Germinal center (tissue), 1 donor: ENCODE measurements at regions not wholly inside any gene's neighbourhood (a gene's known extent, or its start where the extent isn't known, plus 50 kb on each side); places are given as distances from the start of the nearest gene placed in this dataset.
"Not testable (repeated sequence)": the region's sequence is repeated elsewhere in the genome, so short reads cannot be mapped to it uniquely, and the experiment has no call there.

Source experiments
- DNase-seq: peaks from one replicate; pipeline ENCODE4 v3.0.0; 2012; ENCODE audit warnings: mixed read lengths, low spot score

DNA sequence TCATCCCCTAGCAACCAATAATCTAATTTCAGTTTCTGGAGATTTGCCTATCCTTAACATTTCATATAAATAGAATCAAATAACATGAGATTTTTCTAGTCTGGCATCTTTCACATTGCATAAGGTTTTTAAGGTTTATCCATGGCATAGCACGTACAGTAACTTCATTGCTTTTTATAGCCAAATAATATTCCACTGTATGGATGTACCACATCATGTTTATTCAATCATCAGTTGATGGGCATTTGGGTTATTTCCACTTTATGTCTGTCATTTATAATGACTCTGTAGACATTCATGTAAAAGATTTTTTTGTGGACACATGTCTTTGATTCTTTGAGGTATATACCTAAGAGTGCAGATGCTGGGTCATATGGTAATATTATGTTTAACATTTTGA, 1052.6 kb downstream of the DNAJB9 start:
- DNase-seq = no peak

DNA sequence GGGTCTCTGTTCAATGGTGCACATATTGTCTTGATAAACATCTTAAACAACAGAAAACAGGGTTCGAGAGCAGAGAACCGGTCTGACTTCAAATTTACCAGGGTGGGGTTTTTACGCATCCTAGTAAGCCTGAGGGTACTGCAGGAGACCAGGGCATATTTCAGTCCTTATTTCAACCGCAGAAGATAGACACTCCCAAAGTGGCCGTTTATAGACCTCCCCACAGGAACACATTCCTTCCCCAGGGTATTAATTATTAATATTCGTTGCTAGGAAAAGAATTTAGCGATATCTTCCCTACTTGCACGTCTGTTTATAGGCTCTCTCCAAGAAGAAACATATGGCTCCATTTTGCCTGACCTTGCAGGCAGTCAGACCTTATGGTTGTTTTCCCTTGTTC, 1063.2 kb downstream of the DNAJB9 start:
- DNase-seq = not testable (repeated sequence)

DNA sequence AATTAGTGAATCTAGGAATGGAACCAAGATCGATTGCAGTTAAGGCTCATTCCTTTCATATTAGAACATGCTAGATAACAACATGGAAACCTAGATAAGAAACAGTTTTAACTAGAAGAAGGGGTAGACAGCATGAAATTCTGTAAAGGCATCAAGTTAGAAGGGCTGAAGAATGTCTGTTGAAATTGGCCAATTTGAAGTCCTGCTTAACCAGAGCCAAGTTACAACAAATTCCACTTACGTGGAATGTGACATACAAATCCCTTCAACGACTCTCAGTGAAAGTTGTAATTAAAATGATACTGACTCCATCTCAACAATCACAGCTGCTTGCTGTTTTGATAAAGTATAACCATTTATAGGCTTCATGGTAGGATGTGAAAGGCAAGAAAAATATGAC, 1065.7 kb downstream of the DNAJB9 start:
- DNase-seq = no peak

DNA sequence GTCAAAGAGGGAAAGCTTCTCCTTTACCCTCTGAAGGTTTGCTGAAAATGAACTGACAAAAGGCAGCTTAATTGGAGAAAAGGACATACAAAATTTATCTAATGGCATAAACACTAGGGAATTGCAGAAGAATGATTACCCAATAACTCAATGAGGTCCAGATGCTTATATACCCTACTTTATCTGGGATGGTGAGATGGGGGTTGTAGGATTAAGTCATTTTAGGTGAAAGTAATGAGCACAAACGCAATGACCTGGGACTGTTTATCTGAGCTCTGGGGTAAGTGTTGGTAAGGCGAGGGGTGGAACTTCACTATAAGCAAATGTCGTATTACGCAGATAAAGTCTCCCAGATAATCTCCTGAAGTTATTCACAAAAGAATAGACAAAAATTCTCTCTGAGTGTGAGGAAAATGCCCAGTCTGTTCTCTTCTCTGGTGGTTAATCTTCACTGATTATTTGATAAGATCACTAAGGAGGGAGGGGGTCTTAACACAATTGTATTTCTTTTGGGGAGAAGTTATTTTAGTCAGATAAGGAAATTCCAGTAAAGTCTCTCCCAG, 1067.8 kb downstream of the DNAJB9 start:
- no peak for DNase-seq

DNA sequence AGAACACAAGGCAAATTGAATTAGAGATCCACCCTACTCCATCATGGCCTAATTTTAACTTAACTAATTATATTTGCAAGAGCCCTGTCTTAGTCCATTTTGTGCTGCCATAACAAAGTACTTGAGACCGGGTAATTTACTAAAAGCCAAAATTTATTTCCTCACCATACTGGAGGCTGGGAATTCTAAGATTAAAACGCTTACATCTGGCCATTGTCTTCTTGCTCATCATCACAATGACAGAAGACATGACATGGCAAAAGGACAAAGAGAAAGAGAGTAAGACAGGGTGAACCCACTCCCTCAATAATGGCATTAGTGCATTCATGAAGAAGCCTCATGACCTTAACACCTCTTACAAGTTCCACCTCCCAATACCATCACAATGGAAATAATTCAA, 1068.6 kb downstream of the DNAJB9 start:
- DNase-seq = no peak

DNA sequence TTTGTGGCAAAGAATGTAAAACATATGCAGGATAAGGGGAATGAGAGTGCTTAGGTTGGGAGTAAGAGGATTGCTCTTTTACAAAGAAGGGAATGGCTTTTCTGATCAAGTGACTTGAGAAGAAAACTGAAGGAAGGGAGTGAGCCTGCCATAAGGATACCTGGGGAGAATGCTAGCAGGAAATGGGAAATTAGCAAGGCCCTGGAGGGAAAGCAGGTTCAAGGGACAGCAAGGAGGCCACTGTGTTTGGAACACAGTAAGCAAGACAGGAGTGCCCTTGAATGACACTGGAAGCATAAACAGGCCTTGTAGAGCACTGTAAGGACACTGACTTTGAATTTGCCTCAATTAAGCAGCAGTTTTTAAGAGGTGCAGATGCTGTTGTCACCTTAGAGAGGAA, 1069.9 kb downstream of the DNAJB9 start:
- no peak for DNase-seq

DNA sequence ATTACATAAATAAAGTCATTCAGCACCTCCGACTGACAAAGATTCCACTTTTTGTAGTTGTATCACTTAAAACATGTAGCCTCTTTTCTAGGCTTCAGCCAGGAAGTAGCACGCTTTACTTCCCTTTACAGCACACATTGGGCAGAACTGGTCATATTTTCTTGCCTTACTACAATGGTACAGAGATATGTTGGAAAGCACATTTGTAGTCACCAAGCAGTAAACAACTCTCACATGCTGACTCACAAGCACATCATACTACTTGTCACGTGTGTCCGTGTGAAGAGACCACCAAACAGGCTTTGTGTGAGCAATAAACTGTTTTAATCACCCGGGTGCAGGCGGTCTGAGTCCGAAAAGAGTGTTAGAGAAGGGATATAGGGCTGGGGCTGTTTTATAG, 1071.8 kb downstream of the DNAJB9 start:
- DNase-seq = no peak

DNA sequence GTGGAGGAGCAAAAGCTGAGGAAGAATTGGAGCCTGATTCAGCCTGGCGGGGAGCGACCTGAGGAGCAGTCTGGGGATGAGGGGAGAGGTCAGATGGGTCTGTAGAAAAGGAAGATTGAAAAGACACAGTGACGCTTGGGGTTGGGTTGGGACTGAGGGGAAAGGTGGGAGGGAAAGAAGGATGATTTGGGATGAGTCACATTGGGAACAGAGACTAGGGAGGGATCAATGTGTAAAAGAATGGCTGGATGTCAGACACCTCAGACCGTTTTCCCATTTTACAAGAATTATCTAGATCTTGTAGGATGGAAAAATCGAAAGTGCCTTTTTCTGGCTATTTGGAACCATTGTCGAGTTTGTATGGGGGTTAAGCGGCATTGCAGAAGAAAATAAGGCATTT, 1076.5 kb downstream of the DNAJB9 start:
- DNase-seq = no peak

DNA sequence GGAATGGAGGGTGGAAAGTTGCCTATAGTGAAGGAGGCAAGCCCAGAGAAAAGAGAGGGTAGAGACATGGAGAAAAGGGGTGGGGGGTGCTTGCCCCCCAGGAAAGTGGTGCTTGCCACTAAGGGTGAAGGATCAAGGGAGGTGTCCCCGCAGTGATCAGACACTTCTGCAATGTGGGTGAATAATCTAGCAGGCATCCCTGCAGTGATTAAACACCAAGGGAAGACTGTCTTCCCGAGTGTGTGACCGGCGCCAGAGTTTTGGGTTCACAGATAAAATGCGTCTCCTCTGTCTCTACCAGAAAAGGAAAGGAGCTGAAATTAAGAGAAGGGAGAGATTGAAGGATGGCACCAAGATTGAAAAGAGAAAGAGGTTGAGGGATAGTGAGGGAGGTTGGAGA, 1076.9 kb downstream of the DNAJB9 start:
- not testable (repeated sequence) for DNase-seq

DNA sequence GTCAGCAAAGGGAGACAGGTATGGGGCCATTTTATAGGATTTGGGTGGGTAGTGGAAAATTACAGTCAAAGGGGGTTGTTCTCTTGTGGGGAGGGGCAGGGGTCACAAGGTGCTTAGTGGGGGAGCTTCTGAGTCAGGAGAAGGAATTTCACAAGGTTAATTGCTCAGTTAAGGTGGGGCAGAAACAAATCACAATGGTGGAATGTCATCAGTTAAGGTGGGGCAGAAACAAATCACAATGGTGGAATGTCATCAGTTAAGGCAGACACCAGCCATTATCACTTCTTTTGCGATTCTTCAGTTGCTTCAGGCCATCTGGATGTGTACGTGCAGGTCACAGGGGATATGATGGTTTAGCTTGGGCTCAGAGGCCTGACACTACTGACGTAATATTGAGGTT, 1077.6 kb downstream of the DNAJB9 start:
- DNase-seq = not testable (repeated sequence)

DNA sequence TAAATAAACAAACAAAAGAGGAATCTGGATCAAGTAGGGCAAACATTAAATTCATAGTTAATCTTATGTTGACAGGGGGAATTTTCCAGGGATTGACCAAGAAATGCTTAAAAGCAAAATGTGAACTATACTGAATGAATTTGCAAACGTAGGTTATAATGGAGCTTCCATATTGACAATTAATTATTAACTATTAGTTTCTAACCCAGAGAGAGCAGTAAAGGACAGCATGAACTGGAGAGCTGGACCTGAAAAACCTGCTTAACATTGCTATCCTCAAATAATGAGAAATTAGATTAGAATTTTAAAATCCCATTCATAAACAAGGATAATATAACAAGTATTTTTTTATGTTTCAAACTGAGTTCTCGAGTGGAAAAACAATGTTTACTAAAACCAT, 1089.6 kb downstream of the DNAJB9 start:
- no peak for DNase-seq

DNA sequence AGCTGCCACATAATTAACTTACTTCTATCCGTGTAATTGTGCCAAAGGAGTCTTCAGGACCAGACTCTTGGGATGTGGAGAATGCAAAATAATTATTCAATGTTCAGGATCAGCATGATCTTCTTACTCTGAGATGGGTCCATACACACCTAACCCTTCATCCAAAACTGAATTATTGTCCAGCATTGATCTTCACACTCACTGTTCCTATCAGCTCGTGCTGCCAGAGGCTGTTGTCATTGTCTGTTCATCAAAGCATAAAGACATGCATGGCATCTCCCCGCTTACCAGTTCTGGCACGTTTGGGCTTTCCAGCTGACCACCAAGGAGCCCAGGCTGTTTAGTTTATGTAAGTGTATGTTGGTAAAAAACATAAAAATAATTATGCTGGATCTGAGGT, 1090.7 kb downstream of the DNAJB9 start:
- no peak for DNase-seq

DNA sequence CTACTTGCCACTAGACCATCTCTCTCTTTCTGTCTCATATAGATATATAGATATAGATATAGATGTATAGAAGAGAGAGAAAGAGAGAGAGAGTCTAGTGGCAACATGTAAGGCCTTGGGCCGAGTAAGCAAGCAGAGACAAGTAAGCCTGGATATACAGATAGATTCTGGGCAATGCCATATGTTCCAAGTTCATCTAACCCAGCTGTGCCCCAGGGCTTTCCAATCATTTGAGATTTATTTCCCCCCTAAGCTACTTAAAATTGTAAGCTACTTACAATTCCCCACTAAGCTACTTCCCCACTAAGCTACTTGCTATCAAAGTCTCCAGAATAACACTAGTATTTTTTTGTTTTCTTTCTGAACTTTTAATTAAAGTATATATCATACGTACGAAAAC, 1094.1 kb downstream of the DNAJB9 start:
- no peak for DNase-seq

DNA sequence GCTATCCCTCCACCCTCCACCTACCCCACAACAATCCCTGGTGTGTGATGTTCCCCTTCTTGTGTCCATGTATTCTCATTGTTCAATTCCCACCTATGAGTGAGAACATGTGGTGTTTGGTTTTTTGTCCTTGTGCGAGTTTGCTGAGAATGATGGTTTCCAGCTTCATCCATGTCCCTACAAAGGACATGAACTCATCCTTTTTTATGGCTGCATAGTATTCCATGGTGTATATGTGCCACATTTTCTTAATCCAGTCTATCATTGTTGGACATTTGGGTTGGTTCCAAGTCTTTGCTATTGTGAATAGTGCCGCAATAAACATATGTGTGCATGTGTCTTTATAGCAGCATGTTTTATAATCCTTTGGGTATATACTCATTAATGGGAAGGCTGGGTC, 1117.6 kb downstream of the DNAJB9 start:
- DNase-seq = not testable (repeated sequence)

DNA sequence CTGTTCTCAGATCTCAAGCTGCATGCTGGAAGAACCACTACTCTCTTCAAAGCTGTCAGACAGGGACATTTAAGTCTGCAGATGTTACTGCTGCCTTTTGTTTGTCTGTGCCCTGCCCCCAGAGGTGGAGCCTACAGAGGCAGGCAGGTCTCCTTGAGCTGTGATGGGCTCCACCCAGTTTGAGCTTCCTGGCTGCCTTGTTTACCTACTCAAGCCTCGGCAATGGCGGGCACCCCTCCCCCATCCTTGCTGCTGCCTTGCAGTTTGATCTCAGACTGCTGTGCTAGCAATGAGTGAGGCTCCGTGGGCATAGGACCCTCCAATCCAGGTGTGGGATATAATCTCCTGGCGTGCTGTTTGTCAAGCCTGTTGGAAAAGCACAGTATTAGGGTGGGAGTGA, 1122.9 kb downstream of the DNAJB9 start:
- DNase-seq = not testable (repeated sequence)

DNA sequence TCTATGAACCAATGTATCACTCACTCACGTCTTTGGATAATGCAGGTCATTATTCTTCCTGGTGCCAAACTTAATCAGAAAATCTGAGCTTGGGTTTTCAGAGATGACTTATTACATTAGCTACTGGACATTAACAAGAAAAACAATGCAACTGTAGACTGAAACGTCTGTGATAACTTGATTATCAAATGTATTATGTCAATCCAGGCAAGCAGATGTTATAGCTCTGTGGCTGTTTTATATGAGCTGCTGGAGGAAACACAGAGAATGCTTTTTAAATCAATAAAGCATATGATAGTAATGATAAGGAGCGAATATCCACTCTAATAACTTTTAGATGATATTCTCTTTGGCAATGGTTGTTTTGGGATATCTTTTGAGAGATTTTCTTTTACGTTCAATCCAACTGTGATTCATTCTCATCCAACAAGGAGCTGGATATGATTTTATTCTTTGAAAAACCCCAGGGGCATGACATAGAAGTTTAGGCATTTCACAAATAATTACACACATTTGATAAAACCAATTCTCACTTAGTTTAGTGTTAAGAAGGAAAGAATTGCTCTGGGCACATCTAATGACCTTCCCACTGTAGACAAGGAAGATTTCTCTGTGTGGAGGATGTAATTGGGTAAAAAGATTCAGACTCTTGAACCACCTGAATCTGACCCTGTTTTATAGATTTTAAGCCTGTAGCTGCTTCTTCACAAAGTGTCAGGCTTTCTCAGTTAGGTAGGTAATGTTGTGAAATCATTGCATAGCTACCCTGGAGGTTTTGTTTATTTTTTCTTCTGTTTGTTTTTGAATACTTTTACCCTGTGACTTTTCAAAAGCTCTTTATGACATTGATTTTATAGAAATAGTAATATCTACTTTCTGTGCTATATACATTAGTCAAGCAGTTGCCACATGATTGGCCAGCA, 1124.7 kb downstream of the DNAJB9 start:
- no peak for DNase-seq

DNA sequence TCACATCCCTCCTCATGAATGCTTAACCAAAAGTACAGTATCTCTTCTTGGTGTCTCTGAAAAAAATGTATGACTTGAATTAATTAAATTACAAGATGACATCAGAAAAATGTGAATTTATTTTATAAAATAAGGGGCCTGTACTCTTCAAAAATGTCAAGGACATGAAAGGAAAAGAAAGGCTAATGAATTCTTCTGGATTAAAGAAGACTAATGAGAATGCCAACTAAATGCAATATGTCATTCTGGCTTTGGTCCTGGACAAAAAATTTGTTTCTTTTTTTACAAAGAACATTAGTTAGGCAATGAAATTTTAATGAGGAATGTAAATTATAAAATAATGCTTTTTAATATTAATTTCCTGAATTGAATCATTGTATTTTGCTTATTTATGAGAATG, 1125.7 kb downstream of the DNAJB9 start:
- DNase-seq = no peak

DNA sequence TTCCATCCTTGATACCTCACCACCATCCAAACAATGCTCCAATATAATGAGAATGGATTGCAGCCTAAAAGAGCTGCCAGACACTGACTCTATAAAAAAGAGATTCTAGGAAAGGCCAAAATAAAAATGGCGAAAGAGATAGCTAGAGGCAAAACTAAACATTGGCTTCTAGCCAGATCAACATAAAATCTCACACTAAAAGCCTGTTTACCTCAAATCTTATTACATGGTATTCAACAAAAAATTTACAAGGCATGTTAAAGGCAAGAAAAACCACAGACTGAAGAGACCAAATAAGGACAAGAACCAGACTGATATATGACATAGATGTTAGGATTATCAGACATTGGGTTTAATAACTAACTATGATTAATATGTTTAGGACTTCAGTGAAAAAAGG, 1127.0 kb downstream of the DNAJB9 start:
- DNase-seq = no peak

DNA sequence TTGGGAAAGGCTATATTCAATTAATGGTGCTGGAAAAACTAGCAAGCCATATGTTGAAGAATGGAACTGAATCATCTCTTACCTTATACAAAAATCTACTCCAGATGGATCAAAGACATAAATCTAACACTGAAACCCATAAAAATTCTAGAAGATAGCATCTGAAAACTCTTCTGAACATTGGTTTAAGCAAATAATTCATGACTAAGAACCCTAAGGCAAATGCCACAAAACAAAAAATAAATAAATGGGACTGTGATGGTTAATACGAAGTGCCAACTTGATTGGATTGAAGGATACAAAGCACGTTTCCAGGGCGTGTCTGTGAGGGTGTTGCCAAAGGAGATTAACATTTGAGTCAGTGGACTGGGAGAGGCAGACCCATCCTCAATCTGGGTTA, 1130.0 kb downstream of the DNAJB9 start:
- no peak for DNase-seq

DNA sequence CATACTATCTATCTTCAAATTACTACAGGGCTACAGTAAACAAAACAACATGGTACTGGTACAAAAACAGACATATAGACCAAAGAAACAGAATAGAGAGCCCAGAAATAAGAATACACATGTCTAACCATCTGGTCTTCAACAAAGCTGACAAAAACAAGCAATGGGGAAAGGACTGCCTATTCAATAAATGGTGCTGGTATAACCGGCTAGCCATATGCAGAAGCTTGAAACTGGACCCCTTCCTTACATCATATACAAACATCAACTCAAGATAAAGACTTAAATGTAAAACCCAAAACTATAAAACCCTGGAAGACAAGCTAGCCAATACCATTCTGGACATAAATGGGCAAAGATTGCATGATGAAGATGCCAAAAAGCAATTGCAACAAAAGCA, 1143.7 kb downstream of the DNAJB9 start:
- DNase-seq = no peak

DNA sequence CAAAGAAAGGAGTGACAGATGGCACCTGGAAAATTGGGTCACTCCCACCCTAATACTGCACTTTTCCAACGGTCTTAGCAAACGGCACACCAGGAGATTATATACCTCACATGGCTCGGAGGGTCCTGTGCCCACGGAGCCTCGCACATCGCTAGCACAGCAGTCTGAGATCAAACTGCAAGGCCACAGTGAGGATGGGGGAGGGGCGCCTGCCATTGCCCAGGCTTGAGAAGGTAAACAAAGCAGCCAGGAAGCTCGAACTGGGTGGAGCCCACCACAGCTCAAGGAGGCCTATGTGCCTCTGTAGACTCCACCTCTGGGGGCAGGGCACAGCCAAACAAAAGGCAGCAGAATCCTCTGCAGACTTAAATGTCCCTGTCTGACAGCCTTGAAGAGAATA, 1149.7 kb downstream of the DNAJB9 start:
- DNase-seq = not testable (repeated sequence)

DNA sequence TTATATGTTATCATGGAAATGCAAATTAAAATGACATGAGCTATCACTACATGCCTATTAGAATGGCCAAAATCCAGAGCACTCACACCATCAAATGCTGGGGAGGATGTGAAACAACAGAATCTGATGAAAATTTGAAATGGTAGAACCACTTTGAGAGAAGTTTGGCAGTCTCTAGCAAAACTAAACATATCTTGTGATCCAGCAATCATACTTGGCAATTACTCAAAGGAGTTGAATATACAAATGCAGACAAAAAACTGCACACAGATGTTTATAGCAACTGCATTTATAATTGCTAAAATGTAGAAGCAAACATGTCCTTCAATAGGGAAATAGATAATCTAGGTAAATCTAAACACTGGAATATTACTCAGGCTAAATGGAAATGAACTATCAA, 1164.9 kb downstream of the DNAJB9 start:
- no peak for DNase-seq

DNA sequence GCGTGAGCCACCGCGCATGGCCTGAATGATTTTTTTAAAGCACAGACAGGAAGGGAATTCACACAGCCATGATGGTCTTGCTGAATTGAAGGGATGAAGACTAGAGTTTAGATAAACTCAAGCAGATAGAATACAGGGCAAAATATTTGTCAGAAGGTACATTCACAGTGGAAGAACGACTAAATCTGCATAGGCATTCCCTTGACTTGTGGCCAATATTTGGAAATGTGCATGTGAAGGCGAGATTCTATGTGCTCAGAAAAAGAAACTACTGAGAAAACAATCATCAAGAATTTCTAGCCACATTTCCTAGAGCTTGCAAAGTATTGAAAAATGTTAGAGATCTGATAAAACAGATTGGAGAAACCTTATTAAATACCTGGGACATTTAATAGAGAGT, 1166.2 kb downstream of the DNAJB9 start:
- no peak for DNase-seq
